ENCODE measurements at regions not wholly inside any gene's neighbourhood (a gene's known extent, or its start where the extent isn't known, plus 50 kb on each side); places are given as distances from the start of the nearest gene placed in this dataset.
A peak's percentile ranks its signal among the peaks of the same experiment; 100 is the strongest.

DNA sequence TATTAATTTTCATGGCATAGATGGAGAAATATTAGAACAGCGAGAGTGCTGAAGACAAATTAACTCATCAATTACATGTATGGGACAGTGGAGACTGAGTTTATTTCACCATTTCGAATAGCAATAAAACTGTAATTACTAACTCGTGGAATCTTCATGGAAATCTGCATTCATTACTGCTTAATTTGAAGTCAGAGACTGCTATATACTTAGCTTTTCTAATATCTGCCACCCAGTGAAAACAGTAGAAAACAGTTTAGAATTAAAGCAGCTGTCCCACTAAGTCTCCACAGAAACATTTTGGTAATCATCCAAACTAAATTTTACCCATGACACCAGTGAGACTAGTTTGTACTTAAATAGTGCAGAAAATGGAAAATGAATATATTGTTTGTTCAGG is 56.8 kb downstream of the IZUMO3 start:
- DNase-seq: no peak

DNA sequence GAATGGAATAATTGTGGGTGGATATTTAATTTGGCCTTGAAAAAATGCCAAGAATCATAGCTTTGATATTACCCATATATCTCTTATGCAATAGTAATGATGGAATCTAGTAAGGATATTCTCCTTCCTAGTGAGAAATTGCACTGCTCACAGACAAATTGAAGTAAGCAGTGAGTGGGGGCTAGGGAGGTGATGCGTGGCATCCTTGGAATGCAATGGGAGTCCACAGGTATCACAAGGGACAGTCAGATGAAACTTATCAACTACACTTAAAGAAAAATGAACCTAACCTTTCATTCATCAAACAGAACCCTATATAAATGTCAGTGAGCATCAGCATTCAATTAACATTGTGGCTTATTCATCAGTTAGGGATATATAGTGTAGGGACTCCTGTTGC is 57.8 kb downstream of the IZUMO3 start:
- no peak for DNase-seq

DNA sequence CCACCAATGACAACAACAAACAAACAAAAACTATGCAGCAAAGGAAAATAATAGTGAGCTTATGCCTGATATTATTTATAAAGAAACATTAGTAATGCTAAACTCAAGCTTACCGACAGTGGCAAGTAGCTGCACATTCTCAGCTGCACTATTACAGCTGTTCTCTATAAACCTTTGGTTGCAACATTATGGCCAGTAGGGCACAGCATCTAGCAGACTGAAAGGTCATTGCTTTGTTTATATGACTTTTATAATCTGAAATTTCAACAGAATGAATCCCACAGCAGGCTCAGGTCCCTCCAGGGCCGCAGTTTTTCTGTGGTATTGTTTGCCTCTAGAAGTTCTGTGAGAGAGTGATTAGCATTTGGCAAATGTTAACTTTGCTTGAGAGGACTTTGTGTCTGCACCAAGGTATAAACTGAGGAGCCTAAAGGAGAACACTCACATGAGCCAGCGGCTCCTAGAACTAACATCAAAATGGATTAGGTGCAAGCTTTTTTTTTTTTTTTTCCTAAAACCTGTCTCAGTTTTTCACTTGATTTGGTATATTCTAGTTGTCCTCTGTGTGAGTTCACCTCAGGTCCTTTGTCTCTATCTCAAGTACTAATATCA is 58.3 kb downstream of the IZUMO3 start:
- no peak for DNase-seq

DNA sequence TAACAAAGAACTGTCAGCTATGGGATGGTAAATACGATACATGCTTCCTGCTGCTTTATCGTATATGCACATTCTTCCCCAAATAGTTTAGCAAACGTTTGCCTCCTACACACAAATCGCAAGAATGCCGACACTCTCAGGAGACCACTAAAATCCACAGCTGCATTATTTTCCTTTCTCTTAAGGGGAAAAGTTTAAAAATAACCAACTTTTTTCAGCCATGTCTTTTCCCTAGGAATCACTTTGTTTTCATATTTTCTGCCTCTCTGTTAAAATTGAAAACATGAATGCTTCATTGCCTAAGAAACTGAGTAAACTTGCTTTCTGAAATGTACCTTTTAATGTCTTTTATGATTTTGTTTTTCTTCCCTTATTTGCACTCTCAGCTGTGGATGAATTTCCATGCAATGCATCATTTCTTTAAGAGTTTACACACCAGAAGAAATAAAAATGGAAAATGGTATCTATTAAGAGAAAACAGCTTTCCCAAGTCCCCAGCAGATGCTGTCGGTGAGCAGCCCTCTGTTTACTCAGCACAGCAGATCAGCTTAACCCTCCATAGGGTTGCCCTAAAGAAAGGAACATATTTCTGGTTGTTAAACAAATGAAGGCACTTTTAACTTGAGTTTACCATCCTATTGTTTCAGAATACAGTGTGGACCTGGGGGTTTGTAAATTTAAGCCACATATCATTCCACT is 66.2 kb downstream of the IZUMO3 start:
- no peak for DNase-seq

DNA sequence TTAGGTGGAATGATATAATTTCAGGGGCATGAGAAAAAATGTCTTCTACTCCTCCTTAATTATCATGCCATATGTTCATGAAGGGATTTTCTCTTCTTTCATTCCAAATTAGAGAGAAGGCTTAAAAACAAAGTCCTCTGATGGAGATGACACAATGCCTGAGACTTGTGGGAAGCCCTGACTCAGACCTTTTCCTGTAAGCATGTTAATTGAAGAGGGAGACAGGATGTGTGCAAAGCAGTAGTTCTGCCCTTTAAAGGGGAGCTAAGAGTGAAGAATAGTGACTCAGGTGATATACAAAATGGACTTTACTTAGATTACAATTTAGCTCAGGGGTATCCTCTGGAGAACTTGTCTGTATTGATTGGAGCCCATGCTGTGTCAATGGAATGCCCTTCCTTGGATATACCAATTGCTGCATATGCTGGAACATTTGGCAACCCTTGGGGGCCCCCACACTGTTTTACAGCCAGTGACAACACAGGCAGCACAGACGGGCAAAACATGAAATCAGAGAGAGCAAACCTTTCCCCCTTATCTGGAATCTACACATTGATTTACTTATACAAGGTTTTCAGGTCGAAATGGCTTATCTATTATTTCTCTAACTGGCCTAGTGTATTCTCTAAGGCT is 81.3 kb downstream of the IZUMO3 start:
- DNase-seq: peak in 1 of 2 experiments; percentile 4

DNA sequence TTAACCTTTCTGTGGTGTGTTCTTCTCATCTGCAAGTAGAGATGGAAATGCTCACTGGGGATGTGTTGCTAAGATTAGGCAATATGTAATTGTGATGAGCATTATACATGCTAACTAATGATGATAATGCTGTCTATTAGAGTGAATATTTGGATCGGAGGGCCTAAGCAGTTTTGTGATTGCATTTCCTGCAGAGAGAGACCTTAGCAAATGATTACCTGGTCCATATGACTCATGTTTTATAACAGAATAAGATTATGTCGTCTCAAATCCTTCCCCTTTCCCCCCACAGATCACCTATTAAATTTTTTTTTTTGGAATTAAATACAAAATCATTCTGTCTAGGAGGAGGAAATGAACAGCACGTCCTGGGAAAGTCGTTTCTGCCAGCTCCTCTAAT is 82.7 kb downstream of the IZUMO3 start:
- DNase-seq: no peak

DNA sequence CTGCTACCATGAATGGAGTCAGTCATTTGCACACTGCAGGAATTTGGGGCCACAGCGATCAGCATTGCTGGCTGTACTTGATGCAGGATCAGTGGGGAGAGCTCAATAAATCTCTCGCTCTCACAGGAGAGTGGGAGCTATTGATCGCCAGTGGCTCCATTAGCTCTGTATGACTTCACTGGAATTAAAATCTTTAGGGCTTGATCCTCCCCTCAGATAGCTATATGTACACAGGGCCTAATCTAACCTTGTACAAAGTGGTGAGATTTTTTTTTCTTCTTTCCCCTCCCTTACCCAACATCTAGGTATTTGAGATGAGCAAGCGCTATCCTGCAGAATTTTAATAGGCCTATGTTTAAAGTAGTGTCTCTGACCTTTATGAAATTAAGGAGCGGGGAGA is 84.9 kb downstream of the IZUMO3 start:
- DNase-seq: no peak

DNA sequence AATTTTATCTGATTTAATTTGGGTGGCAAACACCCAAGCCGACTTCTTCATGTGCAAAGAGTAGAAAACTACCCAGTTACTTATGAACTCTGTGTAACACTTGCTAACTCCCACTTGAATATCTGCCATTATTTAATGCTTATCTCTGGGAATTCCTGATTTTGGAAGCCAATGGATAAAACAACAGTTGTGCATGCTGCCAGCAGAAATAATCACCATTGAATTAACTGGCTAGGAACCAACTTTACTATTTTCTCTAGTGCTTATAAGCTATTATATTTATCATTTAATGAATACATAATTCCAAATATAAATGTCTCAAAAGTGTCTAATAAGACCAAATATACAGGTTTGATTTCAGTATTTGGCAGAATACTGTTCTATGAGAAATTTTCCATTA is 85.7 kb downstream of the IZUMO3 start:
- DNase-seq: no peak

DNA sequence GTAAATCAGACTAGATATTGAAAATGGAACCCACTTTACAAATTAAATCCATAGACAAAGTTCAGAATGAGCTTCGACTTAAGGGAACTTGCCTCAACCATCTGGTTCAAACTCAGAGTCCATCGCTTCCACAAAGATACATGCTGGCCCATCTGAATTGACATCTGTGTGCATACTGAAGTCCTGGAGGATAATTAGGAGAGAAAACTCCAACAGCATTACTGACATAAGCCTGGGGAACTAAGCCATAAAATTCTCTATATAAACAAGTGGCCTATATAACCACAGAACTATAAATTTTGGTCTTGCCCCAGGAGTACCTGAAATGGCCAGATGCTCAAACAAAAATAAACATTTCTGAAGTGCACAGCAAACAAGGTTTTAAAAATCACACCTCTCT is 94.4 kb downstream of the IZUMO3 start:
- no peak for DNase-seq

DNA sequence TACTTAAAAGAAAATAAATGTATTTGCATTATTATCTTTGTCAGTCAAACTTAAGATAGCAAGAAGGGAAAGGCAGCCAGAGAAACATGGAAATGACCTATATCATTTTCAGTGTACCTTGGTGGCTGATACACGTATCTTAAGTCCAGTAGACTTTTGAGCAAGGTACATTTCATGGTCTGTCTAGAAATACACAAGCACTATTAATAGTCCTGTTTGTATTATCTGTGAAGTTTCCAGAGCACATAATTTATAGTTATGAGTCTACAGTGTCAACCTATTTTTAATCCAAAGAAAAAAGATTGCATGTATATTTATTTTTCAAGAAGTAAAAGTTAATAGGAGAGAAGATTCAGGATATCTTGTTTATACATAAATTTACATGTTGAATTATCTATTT is 95.7 kb downstream of the IZUMO3 start:
- DNase-seq: no peak

DNA sequence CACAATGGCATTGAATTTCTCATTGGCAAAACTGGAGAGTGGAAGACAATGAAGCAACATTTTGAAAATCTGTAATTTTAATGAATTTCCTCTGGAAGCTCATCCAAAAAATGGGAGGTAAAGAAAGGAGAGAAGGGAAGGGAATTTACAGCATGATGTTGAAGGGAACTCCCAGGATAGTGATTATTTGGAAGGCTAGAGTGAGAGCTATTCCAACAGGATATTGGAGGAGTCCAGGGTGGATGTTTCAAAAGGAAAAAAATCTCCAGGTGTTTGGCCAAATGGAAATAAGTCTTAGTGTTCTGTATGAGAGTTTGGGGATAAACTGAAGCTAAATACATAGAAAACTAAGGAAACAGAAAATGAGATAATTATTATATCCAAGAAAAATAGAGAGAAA is 106.2 kb downstream of the IZUMO3 start:
- no peak for DNase-seq

DNA sequence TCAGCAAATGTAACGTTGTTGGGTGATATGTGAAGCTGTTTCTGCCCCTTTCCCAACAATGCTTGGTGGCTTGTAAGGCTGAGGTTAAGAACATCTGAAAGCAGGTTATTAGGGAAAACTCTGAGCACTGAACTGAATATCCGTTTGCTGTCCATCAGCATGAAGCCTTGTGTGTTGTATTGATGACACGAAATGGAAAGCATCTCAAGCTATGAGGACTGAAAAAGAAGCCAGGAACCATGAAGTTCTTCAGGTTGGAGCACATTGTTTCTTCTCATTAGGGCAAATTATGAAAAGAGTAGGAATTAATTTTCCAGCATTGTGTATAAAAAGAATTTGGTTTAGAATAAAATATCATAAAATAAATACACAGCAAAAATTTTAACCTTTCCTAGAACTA is 106.8 kb downstream of the IZUMO3 start:
- DNase-seq: no peak

DNA sequence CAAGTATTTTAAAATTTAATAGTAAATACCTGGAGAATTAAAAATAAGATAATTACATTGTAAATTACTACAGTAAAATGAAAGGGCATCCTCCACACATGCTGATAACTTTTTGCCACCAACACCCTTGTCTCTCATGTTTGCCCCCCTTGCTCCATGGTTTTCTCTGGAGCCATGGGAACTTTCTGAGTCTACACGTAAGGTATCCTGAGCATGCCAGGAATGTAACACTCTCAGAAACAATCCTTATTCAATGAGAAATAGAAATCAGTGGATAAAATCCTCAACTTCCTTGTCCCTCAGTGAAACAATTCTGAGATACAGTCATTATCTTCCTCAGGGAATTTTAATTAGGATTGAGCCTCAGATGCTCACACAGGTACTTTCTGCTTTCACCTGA is 108.9 kb downstream of the IZUMO3 start:
- no peak for DNase-seq

DNA sequence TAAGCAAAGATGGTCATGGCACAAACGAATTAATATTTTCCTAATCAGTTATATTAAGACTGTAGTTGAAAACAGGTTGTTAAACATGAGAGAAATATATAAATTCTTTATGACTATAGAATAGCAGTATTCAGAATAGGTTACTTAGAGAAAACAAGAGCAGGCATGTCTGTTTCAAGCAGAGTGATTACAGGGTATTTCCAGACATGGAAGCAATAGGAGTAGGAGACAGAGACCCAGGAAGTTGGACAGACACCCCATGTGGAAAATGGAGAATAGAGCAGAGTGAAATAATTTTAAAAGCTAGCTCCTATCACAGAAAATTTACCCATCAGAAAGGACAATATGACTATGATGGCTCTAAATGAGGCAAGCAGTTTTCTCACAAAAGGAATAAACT is 111.5 kb downstream of the IZUMO3 start:
- no peak for DNase-seq

DNA sequence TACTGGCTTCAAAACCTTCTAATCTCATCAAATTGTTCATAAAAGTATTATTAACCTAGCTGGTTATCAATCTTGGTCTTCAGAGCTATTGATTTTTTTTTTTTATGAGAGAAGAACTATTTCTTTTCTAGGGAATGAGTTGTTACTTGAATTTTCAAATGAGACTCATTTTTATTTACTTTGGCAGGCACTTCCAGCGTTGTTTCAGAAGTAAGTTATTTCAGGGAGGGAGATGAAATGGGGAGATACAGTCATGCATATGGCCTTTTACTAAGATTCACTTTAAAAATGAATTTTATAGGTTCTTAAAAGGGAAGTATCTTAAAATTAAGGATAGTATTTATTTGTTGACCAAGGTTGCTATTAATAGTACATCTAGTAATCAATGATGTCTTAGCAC is 129.6 kb downstream of the IZUMO3 start:
- no peak for DNase-seq

DNA sequence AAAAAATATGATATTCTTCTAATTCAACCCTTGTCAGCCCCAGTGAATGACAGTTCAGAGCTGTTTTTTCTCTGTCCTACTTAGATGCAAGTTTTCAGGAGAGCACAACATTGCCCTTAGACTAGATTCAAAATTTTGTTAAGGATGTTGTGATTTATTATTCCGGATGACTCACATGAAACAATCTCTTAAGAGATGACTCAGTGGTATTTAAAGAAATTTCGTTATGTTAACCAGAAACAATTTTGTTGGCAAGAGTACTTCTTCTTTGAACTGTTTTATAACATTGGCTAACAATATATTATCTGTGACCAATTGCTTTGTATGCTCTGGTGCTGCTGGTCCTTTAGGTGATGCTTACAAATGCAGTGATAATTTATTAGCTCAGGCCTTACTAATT is 132.0 kb downstream of the IZUMO3 start:
- no peak for DNase-seq

DNA sequence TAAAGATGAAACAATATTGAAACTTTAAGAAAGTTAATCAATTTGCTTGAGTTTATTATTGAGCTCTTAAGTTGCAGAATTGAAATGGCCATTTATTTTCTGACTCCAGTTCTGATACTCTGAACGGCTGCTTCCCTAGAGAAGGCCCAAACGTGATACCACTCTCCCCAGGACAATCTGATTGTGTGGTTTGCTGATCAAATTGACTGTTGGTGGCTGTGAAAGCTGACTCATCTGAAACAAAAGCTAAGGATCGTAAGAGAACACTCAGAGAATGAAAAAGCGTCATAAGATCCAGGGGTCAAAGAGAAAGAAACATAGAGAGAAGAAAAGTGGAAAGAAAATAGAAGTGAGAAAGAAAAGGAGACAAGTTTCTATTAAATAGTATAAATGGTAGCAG is 147.2 kb downstream of the IZUMO3 start:
- DNase-seq: no peak

DNA sequence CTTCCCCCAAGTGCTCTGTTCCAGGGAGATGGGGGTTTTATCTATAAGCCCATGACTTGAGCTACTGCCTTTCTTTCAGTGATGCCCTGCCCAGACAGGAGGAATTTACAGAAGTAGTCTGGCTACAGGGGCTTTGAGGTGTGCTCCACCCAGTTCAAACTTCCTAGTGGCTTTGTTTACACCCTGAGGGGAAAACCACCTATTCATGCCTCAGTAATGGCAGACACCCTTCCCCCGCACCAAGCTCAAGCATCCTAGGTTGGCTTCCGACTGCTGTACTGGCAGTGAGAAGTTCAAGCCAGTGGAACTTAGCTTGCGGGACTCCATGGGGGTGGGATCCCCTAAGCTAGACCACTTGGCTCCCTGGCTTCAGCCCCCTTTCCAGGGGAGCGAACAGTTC is 154.6 kb downstream of the IZUMO3 start:
- no peak for DNase-seq

DNA sequence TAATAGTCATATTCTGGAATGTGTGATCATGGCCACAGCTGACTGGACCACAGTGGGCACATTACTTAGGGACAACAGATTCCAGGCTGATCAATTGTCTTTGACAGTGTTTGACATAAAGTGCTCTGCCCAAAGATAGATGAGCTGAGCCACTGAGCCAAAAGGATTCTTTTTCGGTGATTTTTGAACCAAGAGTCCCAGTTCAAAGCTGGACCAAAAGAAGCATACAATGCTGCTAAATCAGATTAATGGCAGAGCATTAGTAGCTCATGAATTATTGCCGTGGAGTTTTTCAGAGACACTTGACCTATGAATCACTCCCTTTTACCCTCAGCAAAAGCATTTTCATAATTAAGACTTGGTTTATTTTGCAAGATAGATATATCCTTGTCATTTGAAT is 160.6 kb downstream of the IZUMO3 start:
- no peak for DNase-seq

DNA sequence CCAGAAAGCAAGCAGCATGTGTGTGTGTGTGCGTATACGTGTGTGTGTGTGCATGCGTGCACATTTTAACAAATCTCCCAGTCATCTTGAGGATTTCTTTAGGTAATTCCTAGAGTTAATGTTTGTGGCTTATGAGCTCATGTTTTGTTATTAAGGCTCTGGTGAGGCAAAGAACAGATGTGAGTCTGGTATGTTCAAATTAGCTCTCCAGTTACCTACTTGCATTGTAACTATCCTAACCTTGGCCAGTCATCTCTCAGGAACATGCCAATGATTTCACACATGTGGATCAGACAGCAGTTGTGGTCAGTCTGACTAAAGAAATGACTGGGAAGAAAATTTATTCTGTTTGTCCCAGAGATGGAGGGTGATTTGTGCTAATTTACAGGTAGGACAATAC is 163.1 kb downstream of the IZUMO3 start:
- no peak for DNase-seq

DNA sequence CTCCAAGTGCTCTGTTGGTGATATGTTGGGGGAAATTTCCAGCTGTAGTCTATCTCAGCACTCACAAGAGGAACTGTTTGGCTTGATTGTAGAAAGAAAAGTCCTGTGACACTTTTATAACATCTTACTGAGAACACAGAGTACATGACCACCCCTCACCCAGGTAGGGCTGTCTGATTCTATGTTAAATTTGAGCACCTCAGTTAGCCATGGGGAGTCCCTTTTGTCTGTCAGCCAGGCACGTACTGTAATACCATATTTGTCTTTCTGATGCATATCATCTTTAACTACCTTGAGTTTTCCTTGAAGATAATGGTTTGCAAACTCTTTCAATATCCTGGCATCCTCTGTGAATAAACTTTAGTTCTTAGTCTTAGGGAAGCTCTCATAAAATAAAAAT is 164.5 kb downstream of the IZUMO3 start:
- no peak for DNase-seq

DNA sequence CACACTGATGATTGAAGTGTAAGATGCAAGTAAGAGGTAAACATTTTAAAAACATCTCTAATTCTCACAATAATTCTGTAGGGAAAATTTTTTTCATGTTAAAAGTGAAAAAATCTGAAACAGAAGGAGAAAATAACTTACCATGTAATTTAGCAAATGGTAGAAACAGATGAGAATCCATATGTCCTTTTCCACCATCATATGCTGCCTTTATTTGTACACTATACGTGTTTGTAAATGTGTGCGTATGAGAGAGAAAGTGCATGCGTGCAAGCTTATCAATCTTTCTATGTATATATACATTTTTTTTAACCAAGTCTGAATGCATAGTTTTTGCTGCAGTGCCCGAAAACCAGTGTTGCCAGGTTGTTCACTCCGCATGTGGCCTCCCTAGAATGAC is 186.7 kb downstream of the IZUMO3 start:
- DNase-seq: no peak

DNA sequence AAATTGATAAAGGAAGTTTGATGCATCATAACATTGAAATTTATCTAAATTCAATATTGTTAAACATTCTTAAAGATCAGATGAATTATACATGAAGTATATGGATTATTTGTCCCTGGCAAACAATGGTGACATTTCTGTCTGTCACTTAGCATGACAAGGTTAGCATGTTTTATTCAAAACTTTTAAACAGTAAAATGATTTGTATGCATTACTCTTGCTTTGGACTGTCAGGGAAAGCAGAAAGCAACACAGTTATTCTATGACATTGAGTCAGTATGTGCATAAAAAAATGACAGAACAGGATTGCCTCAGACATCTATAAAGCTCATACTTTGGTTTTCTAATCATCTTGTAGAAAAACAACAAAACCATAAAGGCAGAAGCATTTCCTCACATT is 193.7 kb downstream of the IZUMO3 start:
- DNase-seq: no peak

DNA sequence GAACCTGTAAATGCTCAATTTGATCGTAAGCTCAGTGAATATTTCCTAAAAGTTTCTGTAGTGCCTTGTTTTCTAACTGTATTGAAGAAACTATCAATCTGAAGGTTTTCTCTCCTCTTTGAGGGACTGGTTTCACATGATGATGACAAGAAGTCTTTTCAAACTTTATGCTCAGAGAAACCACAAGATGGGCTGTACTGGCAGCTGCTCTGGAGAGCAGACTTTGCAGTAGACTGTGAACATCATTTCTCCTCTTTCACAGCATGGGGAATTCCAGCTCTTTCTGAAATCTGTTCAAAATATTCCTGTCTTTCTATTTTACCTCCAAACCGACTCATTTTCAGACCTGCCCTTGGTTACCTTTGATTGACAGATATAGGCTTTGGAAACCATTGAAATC is 194.4 kb downstream of the IZUMO3 start:
- no peak for DNase-seq

DNA sequence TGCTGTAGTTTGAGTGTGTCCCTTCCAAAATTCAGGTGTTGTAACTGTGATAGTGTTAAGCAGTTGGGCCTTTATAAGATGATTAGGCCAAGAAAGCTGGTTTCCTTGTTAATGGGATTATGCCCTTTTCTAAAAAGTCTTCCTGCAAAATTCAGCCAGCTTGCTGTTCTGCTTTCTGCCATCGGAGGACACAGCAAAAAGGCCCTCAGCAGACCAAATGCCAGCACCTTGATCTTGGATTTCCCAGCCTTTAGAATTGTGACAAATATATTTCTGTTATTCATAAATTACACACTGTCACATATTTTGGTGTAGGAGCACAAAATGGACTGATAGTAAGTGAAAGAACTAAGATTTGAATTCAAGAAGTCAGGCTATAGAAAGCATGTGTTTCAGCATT is 203.2 kb downstream of the IZUMO3 start:
- DNase-seq: no peak
